C4-2B (cell line): ENCODE measurements at regions not wholly inside any gene's neighbourhood (a gene's known extent, or its start where the extent isn't known, plus 50 kb on each side); places are given as distances from the start of the nearest gene placed in this dataset.

Experiments
- CTCF ChIP-seq: fragments of 450-650 bp; conservative IDR thresholded peaks from 2 replicates; pipeline ENCODE4 v1.5.1; 2017; ENCODE audit warnings: mild to moderate bottlenecking
- ZFX ChIP-seq: fragments of 450-650 bp; IDR thresholded peaks from 2 replicates; pipeline ENCODE4 v1.6.1; 2017

- TF ChIP-seq CTCF (no peak), ZFX (no peak)
Observed at GRCh38 chr5:68047035-68047434, 168.5 kb upstream of the PIK3R1 start.
